Keratinocyte (primary cell): ENCODE measurements at regions not wholly inside any gene's neighbourhood (a gene's known extent, or its start where the extent isn't known, plus 50 kb on each side); places are given as distances from the start of the nearest gene placed in this dataset.

Experiments used
- CTCF ChIP-seq, 3 experiments: IDR thresholded peaks in 1 of 3; conservative IDR thresholded peaks in 1 of 3; optimal IDR thresholded peaks in 1 of 3; 2 replicates in 2 of 3; 3 replicates in 1 of 3; pipeline versions ENCODE3 to v1.5.1; 2011; ENCODE audit warnings: low read length in 3 of 3, mild to moderate bottlenecking in 3 of 3, moderate library complexity in 2 of 3, control low read depth in 1 of 3, inconsistent platforms in 1 of 3; ENCODE audit not compliant: insufficient read depth in 2 of 3; ENCODE audit errors: extremely low read depth in 1 of 3
- EZH2 ChIP-seq: IDR thresholded peaks from one replicate; pipeline ENCODE4 v1.6.1; 2012; ENCODE audit warnings: inconsistent platforms, mild to moderate bottlenecking, low read length, moderate library complexity

GRCh38 chr20:56897318-56897957 lies 268.3 kb downstream of the TFAP2C start:
- TF ChIP-seq CTCF (optimal IDR thresholded peaks at IDR 0.05 in 1 of 3, IDR thresholded peaks at IDR 0.05 in 1 of 3, conservative IDR thresholded peaks at IDR 0.05 in 1 of 3; ENCODE audit: extremely low read depth in 1 of 3, insufficient read depth in 2 of 3, low read length in 3 of 3) (no peak), EZH2 (no peak)
